ENCODE measurements at regions not wholly inside any gene's neighbourhood (a gene's known extent, or its start where the extent isn't known, plus 50 kb on each side); places are given as distances from the start of the nearest gene placed in this dataset.

DNA sequence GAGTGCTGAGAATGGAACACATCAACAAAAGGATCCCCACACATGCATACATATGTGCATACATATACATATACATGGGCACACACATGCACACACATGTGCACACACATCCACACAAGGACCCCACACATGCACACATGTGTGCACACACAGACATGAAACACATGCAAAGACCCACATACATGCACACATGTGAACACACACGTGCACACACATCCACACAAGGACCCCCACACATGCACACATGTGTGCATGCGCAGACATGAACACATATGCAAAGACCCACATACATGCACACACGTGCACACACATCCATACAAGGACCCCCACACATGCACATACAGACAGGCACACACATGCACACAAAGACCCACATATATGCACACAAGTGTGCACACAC lies 104.4 kb upstream of the ADARB2 start:
- no peaks in the 10 kb centered on the region for H3K9me2 ChIP-seq (replicated peaks; ENCODE audit: insufficient read depth, low read length)
- no peaks in the 10 kb centered on the region for H3K27me3 ChIP-seq (ENCODE audit: low read length)
- H2AFZ ChIP-seq (ENCODE audit: low read depth, low read length, severe bottlenecking) = no peak overlapping the region
- H3K79me2 ChIP-seq (ENCODE audit: insufficient read depth, low read length) = no peaks in the 10 kb centered on the region
- H3K4me2 ChIP-seq (ENCODE audit: low read depth, low read length, poor library complexity, severe bottlenecking) = no peak overlapping the region
- no peak overlapping the region for H3K27ac ChIP-seq (ENCODE audit: low read depth, low read length)
- H3K9ac ChIP-seq (ENCODE audit: low read length) = no peak overlapping the region
- TF ChIP-seq, protein P1, sequence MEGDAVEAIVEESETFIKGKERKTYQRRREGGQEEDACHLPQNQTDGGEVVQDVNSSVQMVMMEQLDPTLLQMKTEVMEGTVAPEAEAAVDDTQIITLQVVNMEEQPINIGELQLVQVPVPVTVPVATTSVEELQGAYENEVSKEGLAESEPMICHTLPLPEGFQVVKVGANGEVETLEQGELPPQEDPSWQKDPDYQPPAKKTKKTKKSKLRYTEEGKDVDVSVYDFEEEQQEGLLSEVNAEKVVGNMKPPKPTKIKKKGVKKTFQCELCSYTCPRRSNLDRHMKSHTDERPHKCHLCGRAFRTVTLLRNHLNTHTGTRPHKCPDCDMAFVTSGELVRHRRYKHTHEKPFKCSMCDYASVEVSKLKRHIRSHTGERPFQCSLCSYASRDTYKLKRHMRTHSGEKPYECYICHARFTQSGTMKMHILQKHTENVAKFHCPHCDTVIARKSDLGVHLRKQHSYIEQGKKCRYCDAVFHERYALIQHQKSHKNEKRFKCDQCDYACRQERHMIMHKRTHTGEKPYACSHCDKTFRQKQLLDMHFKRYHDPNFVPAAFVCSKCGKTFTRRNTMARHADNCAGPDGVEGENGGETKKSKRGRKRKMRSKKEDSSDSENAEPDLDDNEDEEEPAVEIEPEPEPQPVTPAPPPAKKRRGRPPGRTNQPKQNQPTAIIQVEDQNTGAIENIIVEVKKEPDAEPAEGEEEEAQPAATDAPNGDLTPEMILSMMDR (IDR thresholded peaks at IDR 0.05; ENCODE audit: insufficient read depth, low read length, poor library complexity, severe bottlenecking) = no peak
- no peak for TF ChIP-seq EZH2phosphoT487 (conservative IDR thresholded peaks at IDR 0.05; ENCODE audit: low read length)
- no peaks in the 10 kb centered on the region for H4K20me1 ChIP-seq (ENCODE audit: low read depth, low read length)
- H3F3A ChIP-seq (ENCODE audit: insufficient read depth) = no peaks in the 10 kb centered on the region
- H3K9me3 ChIP-seq (ENCODE audit: insufficient read depth, low read length) = no peaks in the 10 kb centered on the region
- no peaks in the 10 kb centered on the region for H3K36me3 ChIP-seq (ENCODE audit: low read length)
- H3K4me3 ChIP-seq (ENCODE audit: insufficient read depth, low read length, poor library complexity, severe bottlenecking) = no peak overlapping the region

DNA sequence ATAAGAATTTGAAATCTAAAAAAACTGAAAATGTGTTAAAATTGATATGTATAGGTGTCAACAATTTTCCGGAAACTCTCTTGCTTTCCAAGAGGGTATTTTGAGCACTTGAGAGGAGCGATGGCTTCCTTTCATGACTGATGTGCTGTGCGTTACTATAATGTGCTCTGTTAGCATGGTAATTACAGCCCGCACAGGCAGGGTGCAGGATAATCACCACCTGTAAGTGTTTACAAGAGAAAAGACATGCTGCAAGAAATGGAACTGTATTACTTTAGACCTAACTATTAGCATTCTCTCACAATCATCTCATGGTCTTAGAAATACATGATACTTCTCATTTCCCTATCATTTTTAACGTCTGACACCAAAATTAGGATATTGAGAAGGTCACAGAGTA lies 92.4 kb upstream of the ADARB2 start:
- no peak overlapping the region for H3K4me3 ChIP-seq (ENCODE audit: insufficient read depth, low read length, poor library complexity, severe bottlenecking)
- H3K9ac ChIP-seq (ENCODE audit: low read length) = no peak overlapping the region
- H4K20me1 ChIP-seq (ENCODE audit: low read depth, low read length) = no peaks in the 10 kb centered on the region
- H3F3A ChIP-seq (ENCODE audit: insufficient read depth) = no peaks in the 10 kb centered on the region
- no peak for TF ChIP-seq EZH2phosphoT487 (conservative IDR thresholded peaks at IDR 0.05; ENCODE audit: low read length)
- no peaks in the 10 kb centered on the region for H3K79me2 ChIP-seq (ENCODE audit: insufficient read depth, low read length)
- H3K27me3 ChIP-seq (ENCODE audit: low read length) = no peaks in the 10 kb centered on the region
- no peak overlapping the region for H3K27ac ChIP-seq (ENCODE audit: low read depth, low read length)
- H3K36me3 ChIP-seq (ENCODE audit: low read length) = no peaks in the 10 kb centered on the region
- H3K4me2 ChIP-seq (ENCODE audit: low read depth, low read length, poor library complexity, severe bottlenecking) = no peak overlapping the region
- no peaks in the 10 kb centered on the region for H3K9me2 ChIP-seq (replicated peaks; ENCODE audit: insufficient read depth, low read length)
- H3K9me3 ChIP-seq (ENCODE audit: insufficient read depth, low read length) = no peaks in the 10 kb centered on the region
- no peak overlapping the region for H2AFZ ChIP-seq (ENCODE audit: low read depth, low read length, severe bottlenecking)

DNA sequence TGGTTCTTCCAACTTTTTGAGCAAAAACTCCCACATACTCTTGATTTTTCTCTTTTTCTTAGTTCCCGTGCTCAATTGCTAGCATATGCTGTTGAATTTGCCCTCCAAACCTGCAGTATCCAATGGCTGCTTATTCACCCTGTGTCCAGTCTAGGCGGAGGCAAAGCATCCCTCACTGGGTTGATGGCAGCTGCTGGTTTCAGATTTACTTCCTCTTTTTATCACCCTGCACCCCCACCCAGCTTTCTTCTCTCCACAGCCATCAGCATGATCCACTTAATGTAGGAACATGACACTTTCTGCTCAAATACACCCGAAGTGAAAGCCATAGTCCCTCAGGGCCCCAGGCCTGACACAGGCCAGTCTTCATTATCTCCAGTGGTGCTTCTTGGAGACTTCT lies 87.6 kb upstream of the ADARB2 start:
- Histone ChIP-seq H3K79me2 (ENCODE audit: insufficient read depth, low read length) (no peaks in the 10 kb centered on the region), H3K27me3 (ENCODE audit: low read length) (no peaks in the 10 kb centered on the region), H3K9ac (ENCODE audit: low read length) (no peak overlapping the region), H4K20me1 (ENCODE audit: low read depth, low read length) (no peaks in the 10 kb centered on the region), H2AFZ (ENCODE audit: low read depth, low read length, severe bottlenecking) (no peak overlapping the region), H3F3A (ENCODE audit: insufficient read depth) (no peaks in the 10 kb centered on the region), H3K9me3 (ENCODE audit: insufficient read depth, low read length) (no peaks in the 10 kb centered on the region), H3K27ac (ENCODE audit: low read depth, low read length) (no peak overlapping the region), H3K4me2 (ENCODE audit: low read depth, low read length, poor library complexity, severe bottlenecking) (no peak overlapping the region), H3K9me2 (replicated peaks; ENCODE audit: insufficient read depth, low read length) (no peaks in the 10 kb centered on the region), H3K4me3 (ENCODE audit: insufficient read depth, low read length, poor library complexity, severe bottlenecking) (no peak overlapping the region), H3K36me3 (ENCODE audit: low read length) (no peaks in the 10 kb centered on the region)
- TF ChIP-seq, protein P1 (IDR thresholded peaks at IDR 0.05; ENCODE audit: insufficient read depth, low read length, poor library complexity, severe bottlenecking) = no peak
- no peak for TF ChIP-seq EZH2phosphoT487 (conservative IDR thresholded peaks at IDR 0.05; ENCODE audit: low read length)

DNA sequence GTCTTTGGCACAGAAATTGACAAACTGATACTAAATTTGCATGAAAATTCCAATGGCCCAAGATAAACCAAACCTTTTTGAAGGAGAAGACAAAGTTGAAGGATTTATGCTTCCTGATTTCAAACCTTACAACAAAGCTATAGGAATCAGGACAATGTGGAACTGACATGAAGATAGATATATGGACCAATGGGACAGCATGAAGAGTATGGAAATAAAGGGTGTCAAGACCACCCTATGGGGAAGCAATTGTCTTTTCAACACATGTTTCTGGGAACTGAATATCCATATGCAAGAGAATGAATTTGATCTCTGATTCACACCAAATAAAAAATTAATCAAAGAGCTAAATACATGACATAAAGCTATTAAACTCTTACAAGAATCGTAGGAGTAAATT lies 77.2 kb upstream of the ADARB2 start:
- no peaks in the 10 kb centered on the region for H3K36me3 ChIP-seq (ENCODE audit: low read length)
- H3K9me3 ChIP-seq (ENCODE audit: insufficient read depth, low read length) = no peaks in the 10 kb centered on the region
- H2AFZ ChIP-seq (ENCODE audit: low read depth, low read length, severe bottlenecking) = no peak overlapping the region
- no peak overlapping the region for H3K4me3 ChIP-seq (ENCODE audit: insufficient read depth, low read length, poor library complexity, severe bottlenecking)
- no peaks in the 10 kb centered on the region for H3K27me3 ChIP-seq (ENCODE audit: low read length)
- H3F3A ChIP-seq (ENCODE audit: insufficient read depth) = no peaks in the 10 kb centered on the region
- TF ChIP-seq EZH2phosphoT487 (conservative IDR thresholded peaks at IDR 0.05; ENCODE audit: low read length) = no peak
- H3K9me2 ChIP-seq (replicated peaks; ENCODE audit: insufficient read depth, low read length) = no peaks in the 10 kb centered on the region
- no peak overlapping the region for H3K27ac ChIP-seq (ENCODE audit: low read depth, low read length)
- no peak overlapping the region for H3K9ac ChIP-seq (ENCODE audit: low read length)
- no peaks in the 10 kb centered on the region; the same call in 1 of the 2 replicates for H4K20me1 ChIP-seq (ENCODE audit: low read depth, low read length)
- H3K79me2 ChIP-seq (ENCODE audit: insufficient read depth, low read length) = no peaks in the 10 kb centered on the region
- no peak overlapping the region for H3K4me2 ChIP-seq (ENCODE audit: low read depth, low read length, poor library complexity, severe bottlenecking)

All from SU-DHL-6 (cell line).